Panc1 (cell line): ENCODE measurements at regions not wholly inside any gene's neighbourhood (a gene's known extent, or its start where the extent isn't known, plus 50 kb on each side); places are given as distances from the start of the nearest gene placed in this dataset.

Experiments used
- ATAC-seq: fragments of 200-7000 bp; cut with Tn5 transposase; 2 replicates; pipeline ENCODE4 v1.9.1; 2020; ENCODE audit warnings: mild to moderate bottlenecking, moderate library complexity
- BruUV-seq: library from RNA; stranded (reverse); fragments of 400-500 nt; replicated peaks from 2 replicates; lab custom pipeline; 2021; lab: Mats Ljungman, UMichigan
- CTCF ChIA-PET: fragments of 300-600 bp; sonication (Branson Sonifier 250); formaldehyde crosslinking; loops from one replicate; lab custom pipeline; 2022; ENCODE audit warnings: antibody characterized with exemption; lab: Charles Lee
- POLR2A ChIA-PET: fragments of 300-600 bp; sonication (Branson Sonifier 250); formaldehyde crosslinking; loops from one replicate; lab custom pipeline; 2022; ENCODE audit warnings: antibody characterized with exemption; lab: Charles Lee
- DNase-seq: peaks from one replicate; pipeline ENCODE4 v3.0.0-alpha.2; 2010; ENCODE audit warnings: low read depth, low spot score
- H3K27ac ChIP-seq: 2 replicates; pipeline ENCODE4 v1.5.1; 2011; ENCODE audit warnings: mild to moderate bottlenecking, low read length, inconsistent platforms
- H3K27me3 ChIP-seq: fragments of 200-500 bp; sonication (Bioruptor generic); 2 replicates; pipeline ENCODE4 v1.6.0; 2014; ENCODE audit warnings: low read length, inconsistent platforms; ENCODE audit not compliant: control insufficient read depth, insufficient read depth
- H3K36me3 ChIP-seq: fragments of 200-500 bp; sonication (Bioruptor generic); 2 replicates; pipeline ENCODE4 v1.5.1; 2014; ENCODE audit warnings: inconsistent platforms, mild to moderate bottlenecking, low read length, moderate library complexity; ENCODE audit not compliant: control insufficient read depth, insufficient read depth
- H3K4me1 ChIP-seq: 2 replicates; pipeline ENCODE4 v1.5.1; 2011; ENCODE audit warnings: inconsistent platforms, mild to moderate bottlenecking, low read length, moderate library complexity; ENCODE audit not compliant: control insufficient read depth, insufficient read depth
- H3K4me3 ChIP-seq, 2 experiments: 2 replicates each; pipeline ENCODE4 v1.5.1; 2011 to 2012; ENCODE audit warnings: low read depth in 2 of 2, low read length in 2 of 2, mild to moderate bottlenecking in 2 of 2, inconsistent platforms in 1 of 2, moderate library complexity in 1 of 2
- H3K9me3 ChIP-seq: fragments of 200-500 bp; sonication (Bioruptor generic); 2 replicates; pipeline ENCODE4 v1.5.1; 2014; ENCODE audit warnings: low read depth, mild to moderate bottlenecking, inconsistent platforms, low read length, moderate library complexity; ENCODE audit not compliant: control insufficient read depth, insufficient read depth
- CTCF ChIP-seq: fragments of 450-650 bp; IDR thresholded peaks from 2 replicates; pipeline ENCODE4 v1.5.1; 2017; ENCODE audit warnings: mild to moderate bottlenecking
- POLR2AphosphoS5 ChIP-seq: IDR thresholded peaks from 2 replicates; pipeline ENCODE4 v1.6.1; 2012; ENCODE audit warnings: mild to moderate bottlenecking, low read depth, low read length, moderate library complexity
- SIN3A ChIP-seq: IDR thresholded peaks from 2 replicates; pipeline ENCODE4 v1.6.1; 2012; ENCODE audit warnings: low read depth, mild to moderate bottlenecking, low read length, moderate library complexity, borderline replicate concordance; ENCODE audit not compliant: insufficient read depth
- TCF7L2 ChIP-seq: IDR thresholded peaks from 2 replicates; pipeline ENCODE4 v1.6.1; 2011; ENCODE audit warnings: mild to moderate bottlenecking, low read depth, low read length, inconsistent platforms
- in situ Hi-C: cut with HindIII; loops from 2 replicates; pipeline ENCODE4 v1.10.0; 2016; ENCODE audit warnings: low sequenced_read_pairs, low pct_unique_long_range_greater_than_20kb
- intact Hi-C: fragments of 100-400 bp; cut with micrococcal nuclease; formaldehyde crosslinking; loops from one replicate; pipeline ENCODE4 v1.10.0; 2022; ENCODE audit not compliant: unreplicated experiment
- TF ChIP-seq, protein P1 (sequence below), 2 experiments: IDR thresholded peaks; 2 replicates each; pipeline ENCODE4 v1.6.1; 2011 to 2012; ENCODE audit warnings: low read depth in 2 of 2, control low read depth in 1 of 2, low read length in 1 of 2, mild to moderate bottlenecking in 1 of 2, moderate library complexity in 1 of 2; ENCODE audit not compliant: insufficient read depth in 1 of 2

DNA sequence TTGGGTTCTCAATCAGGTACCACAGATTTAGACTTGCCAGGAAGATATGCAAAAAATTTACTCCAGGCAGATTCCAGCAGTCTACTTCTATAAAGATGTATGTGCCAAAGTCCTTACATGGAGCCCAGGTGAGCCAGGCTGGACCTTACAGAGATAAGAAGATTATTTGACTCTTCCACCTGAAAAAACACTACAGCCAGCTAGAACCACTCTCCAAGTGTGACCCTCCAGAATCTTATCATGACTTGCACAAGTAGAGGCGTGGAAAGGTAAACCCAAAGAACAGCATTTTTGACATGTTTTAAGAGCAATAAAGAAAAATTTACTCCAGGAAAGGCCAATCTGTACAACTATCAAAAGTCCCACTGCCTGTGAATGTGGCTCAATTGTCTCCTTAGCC, 146.8 kb upstream of the DPT start:
- ATAC-seq (no peak), DNase-seq (no peak)
- Histone ChIP-seq H3K27ac (no peak overlapping the region), H3K9me3 (no peaks in the 10 kb centered on the region), H3K4me1 (no peaks in the 10 kb centered on the region), H3K4me3 (no peak overlapping the region), H3K27me3 (no peaks in the 10 kb centered on the region), H3K36me3 (no peaks in the 10 kb centered on the region)
- in situ Hi-C loops (no loop called here), intact Hi-C loops (no loop called here)
- TF ChIP-seq POLR2AphosphoS5 (no peak), TCF7L2 (no peak), SIN3A (no peak), CTCF (no peak)
- TF ChIP-seq, protein P1, sequence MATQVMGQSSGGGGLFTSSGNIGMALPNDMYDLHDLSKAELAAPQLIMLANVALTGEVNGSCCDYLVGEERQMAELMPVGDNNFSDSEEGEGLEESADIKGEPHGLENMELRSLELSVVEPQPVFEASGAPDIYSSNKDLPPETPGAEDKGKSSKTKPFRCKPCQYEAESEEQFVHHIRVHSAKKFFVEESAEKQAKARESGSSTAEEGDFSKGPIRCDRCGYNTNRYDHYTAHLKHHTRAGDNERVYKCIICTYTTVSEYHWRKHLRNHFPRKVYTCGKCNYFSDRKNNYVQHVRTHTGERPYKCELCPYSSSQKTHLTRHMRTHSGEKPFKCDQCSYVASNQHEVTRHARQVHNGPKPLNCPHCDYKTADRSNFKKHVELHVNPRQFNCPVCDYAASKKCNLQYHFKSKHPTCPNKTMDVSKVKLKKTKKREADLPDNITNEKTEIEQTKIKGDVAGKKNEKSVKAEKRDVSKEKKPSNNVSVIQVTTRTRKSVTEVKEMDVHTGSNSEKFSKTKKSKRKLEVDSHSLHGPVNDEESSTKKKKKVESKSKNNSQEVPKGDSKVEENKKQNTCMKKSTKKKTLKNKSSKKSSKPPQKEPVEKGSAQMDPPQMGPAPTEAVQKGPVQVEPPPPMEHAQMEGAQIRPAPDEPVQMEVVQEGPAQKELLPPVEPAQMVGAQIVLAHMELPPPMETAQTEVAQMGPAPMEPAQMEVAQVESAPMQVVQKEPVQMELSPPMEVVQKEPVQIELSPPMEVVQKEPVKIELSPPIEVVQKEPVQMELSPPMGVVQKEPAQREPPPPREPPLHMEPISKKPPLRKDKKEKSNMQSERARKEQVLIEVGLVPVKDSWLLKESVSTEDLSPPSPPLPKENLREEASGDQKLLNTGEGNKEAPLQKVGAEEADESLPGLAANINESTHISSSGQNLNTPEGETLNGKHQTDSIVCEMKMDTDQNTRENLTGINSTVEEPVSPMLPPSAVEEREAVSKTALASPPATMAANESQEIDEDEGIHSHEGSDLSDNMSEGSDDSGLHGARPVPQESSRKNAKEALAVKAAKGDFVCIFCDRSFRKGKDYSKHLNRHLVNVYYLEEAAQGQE (IDR thresholded peaks at IDR 0.05; ENCODE audit: insufficient read depth in 1 of 2, low read depth in 2 of 2, low read length in 1 of 2), result no peak
- ChIA-PET POLR2A (no interaction called here), CTCF (no interaction called here)
- no TSS peak for BruUV-seq

DNA sequence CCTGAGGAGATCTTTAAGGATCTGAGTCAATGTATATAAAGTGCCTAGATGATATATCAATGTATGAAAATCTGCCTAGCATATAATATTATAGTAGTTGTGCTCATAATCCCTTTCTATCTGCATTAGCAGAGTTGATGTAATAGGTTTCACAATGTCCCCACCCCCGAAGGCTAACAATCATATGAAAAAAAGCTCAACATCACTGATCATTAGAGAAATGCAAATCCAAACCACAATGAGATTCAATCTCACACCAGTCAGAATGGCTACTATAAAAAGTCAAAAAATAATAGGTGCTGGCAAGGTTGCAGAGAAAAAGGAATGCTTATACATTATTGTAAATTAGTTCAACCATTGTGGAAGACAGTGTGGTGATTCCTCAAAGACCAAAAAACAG, 147.8 kb upstream of the DPT start:
- ATAC-seq, result no peak
- DNase-seq, result no peak
- no peak overlapping the region for H3K27ac ChIP-seq
- POLR2A ChIA-PET, result no interaction called here
- CTCF ChIA-PET, result no interaction called here
- no peaks in the 10 kb centered on the region for H3K9me3 ChIP-seq
- no TSS peak for BruUV-seq
- H3K36me3 ChIP-seq, result no peaks in the 10 kb centered on the region
- H3K4me3 ChIP-seq, result no peak overlapping the region
- no peaks in the 10 kb centered on the region for H3K27me3 ChIP-seq
- in situ Hi-C loops, result no loop called here
- no peaks in the 10 kb centered on the region for H3K4me1 ChIP-seq
- intact Hi-C loops, result no loop called here
- TF ChIP-seq CTCF (no peak), SIN3A (no peak), TCF7L2 (no peak), POLR2AphosphoS5 (no peak)
- TF ChIP-seq, protein P1 (IDR thresholded peaks at IDR 0.05; ENCODE audit: insufficient read depth in 1 of 2, low read depth in 2 of 2, low read length in 1 of 2), result no peak
